DMS53 treated with DMSO at 0.1 percent for 48 hours (cell line): ENCODE measurements at regions not wholly inside any gene's neighbourhood (a gene's known extent, or its start where the extent isn't known, plus 50 kb on each side); places are given as distances from the start of the nearest gene placed in this dataset.
"Not testable (repeated sequence)": the region's sequence is repeated elsewhere in the genome, so short reads cannot be mapped to it uniquely, and the experiment has no call there.

Source experiments
- DNase-seq: peaks from one replicate; lab custom pipeline; 2025; ENCODE audit not compliant: unreplicated experiment; lab: John Stamatoyannopoulos, UW

DNA sequence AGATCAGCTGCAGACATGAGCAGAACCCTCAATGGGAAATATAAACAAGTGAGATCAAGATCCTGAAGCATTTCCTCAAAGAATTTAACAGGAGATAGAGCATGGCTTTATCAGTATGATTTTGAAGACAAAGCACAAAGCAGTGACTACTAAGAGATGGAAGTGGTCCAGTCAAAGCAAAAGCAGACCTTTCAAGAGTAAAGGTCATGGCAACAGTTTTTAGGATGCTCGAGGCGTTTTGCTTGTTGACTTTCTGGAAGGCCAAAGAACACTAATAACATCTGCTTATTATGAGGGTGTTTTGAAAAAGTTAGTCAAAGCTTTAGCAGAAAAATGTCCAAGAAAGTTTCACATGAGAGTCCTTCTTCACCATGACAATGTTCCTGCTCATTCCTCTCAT is 128.5 kb downstream of the KCNE4 start:
- DNase-seq = no peak

- no peak for DNase-seq
Measured at GRCh38 chr2:223181561-223181960, 129.6 kb downstream of the KCNE4 start.

DNA sequence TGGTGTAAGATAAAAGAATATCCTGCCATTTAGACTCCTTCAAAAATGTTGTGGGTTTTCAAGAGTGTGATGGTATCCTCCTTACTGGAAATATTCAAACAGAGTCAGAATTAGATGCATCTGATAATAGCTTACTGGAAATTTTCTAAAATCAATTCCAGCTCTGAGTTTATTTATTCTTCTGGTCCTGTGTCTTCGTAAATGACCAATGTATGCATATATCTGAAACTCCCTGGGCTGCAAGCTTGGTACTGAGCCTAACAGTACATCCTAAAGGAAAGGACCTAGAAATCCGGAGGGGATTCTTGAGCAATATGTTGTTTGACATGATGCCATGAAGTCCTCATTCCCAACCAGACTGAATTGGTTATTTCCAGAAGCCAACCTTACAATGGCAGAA is 130.4 kb downstream of the KCNE4 start:
- DNase-seq = no peak

DNA sequence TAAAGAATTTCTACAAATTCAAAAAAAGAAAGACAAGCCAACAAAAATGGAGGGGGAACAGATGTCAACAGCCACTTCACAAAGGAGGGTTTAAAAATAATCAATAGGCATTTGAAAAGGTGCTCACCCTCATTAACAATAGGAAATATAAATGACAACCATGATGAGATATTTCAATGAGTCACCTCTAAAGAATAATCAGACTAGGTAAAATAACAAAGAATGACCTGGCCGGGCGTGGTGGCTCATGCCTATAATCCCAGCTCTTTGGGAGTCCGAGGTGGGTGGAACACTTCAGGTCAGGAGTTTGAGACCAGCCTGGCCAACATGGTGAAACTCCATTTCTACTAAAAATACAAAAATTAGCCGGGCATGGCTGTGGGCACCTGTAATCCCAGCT is 133.6 kb downstream of the KCNE4 start:
- DNase-seq = no peak

- no peak for DNase-seq
Measured at GRCh38 chr2:223187256-223187655, 135.3 kb downstream of the KCNE4 start.

DNA sequence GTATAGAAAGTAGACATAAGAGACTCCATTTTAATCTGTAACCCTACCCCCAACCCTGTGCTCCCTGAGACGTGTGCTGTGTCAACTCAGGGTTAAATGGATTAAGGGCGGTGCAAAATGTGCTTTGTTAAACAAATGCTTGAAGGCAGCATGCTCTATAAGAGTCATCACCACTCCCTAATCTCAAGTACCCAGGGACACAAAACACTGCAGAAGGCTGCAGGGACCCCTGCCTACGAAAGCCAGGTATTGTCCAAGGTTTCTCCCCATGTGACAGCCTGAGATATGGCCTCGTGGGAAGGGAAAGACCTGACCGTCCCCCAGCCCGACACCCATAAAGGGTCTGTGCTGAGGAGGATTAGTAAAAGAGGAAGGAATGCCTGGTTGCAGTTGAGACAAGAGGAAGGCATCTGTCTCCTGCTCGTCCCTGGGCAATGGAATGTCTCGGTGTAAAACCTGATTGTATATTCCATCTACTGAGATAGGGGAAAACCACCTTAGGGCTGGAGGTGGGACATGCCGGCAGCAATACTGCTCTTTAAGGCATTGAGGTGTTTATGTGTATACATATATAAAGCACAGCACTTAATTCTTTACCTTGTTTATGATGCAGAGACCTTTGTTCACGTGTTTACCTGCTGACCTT is 138.7 kb downstream of the KCNE4 start:
- DNase-seq = not testable (repeated sequence)

- DNase-seq = no peak
Measured at GRCh38 chr2:223196331-223196730, 144.3 kb downstream of the KCNE4 start.

DNA sequence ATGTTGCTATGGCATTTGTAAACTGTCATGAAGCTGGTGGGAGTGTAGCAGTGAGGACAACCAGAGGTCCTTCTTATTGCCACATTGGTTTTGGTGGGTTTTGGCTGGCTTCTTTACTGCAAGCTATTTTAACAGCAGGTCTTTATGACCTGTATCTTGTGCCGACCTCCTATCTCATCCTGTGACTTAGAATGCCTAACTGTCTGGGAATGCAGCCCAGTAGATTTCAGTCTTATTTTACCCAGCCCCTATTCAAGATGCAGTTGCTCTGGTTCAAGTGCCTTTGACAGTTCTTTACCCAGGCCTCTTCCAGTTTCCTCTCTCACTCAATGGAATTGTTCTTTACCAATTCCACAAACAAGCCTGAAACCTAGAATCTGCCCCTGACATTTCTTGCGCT is 145.1 kb downstream of the KCNE4 start:
- no peak for DNase-seq

GRCh38 chr2:223199531-223200515 is 147.8 kb downstream of the KCNE4 start:
- DNase-seq = no peak

DNA sequence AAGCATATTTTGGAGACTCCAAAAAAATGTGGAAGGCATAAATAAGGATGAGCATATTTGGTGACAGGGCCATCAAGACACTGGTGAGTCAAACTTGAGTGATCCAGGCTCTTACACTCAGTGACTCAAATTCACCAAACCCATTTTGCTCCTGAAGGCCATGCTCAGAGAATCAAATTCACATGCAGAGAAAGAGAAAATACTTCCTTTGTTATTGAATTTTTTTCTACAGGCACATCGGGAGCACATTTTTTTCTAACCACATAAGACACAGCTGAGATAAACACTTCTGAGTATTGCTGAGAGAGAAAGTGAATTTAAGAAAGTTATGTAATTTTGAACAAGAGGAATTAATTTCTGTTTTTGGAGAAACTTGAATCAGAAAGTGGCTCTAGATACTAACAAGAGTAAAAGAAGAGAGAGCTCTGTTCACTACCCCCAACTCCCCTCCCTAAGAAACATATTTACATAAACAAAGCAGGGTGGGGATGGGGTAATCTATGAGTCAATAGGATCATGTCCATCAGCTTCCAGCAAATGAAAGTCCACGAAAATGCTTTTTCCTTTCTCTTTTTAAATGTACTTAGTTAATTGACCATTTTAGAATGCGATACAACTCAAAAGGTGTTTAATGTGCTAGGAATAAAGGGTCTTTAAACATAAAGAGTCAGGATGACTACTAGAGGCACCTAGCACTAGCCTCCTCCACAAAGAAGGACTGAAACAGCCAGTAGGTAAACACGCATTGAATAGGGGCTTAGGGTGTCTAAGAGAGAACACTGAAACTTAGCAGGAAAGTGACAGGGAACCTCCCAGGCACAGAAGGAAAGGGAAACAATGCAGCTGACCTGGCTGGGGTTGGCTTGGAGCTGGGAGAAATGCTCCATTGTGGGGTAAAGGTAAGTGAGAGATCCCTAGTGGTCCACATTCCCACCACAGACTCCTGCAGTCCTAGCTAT is 152.3 kb downstream of the KCNE4 start:
- no peak for DNase-seq

GRCh38 chr2:223210489-223210888 is 158.5 kb downstream of the KCNE4 start:
- no peak for DNase-seq

DNA sequence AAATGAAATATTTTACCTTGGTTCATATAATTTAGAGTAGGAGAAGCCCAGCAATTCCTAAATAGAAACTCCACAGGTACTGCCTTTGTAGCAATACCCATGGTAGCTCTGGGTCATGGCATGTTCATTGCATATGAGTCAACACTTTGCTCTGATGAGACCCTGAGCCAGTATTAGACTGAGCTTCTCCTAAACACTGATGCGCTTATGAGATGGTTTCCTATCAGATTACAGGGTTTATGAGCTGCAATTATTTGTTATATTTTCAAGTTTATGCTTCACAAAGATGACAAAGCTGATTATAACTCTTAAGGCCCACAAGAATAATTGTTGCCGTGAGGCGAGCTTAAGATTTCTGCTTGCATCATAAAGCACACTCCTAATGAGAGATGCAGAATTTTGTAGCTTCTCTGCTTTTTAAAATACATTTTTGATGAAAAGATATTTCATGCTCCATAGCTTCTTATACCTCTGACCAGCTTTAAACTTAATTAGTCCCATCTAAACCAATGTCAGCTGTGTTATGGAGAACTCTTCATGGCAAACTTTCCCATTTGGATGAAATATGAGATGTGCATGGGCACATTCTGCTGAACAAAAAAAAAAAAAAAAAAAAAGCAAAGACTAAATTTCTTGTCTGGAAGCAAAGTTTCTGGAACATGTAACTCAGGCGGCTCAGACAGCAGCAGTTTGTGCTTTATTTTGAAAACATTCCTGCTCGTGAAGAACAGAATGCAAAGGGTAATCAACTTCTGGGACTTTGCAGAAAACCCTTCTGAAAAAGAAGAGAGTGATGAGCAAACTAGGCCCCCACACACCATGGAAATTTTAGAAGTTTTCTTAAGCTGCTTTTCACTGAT is 162.6 kb downstream of the KCNE4 start:
- no peak for DNase-seq

- DNase-seq = no peak
Measured at GRCh38 chr2:223215254-223215516, 163.2 kb downstream of the KCNE4 start.

GRCh38 chr2:223217373-223217772 is 165.4 kb downstream of the KCNE4 start:
- no peak for DNase-seq

DNA sequence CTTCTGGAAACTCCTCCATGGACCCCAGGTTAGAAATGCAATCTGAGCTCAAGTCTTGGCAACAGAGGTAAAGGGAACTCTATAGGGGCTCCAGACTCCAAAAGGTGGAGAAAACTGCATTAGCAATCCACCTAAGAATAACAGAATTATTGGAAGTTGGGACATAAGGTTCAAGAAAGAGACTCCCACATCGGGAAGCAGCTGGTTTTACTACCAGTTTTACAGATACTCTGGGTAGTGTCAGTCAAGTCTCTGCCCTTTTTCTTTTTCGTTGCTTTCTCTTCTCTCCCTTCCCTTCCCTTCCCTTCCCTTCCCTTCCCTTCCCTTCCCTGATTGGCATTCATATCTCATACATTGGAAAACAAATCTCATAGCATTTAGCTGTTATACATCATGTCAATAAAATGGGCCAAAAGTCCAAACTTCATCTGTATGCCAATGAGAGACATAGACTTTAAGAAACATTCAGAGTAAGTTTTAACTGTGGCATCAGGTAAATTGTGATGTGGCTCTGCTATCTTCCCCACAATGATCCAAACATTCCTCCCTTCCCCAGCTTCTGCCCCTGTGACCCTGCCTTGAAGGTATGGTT is 166.7 kb downstream of the KCNE4 start:
- no peak for DNase-seq

GRCh38 chr2:223219872-223220657 is 168.1 kb downstream of the KCNE4 start:
- DNase-seq = no peak

DNA sequence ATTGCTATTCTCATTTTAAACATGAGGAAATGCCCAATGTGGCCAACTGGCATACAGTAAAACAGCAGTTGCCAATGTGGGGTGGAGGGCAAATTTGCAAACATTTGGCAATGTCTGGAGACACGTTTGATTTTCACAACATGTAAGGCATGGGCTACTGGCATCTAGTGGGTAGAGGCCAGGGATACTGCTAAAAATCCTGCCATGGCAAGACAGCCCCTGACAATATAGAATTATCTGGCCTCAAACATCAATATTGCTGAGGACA is 168.6 kb downstream of the KCNE4 start:
- no peak for DNase-seq

GRCh38 chr2:223221139-223221835 is 169.3 kb downstream of the KCNE4 start:
- no peak for DNase-seq

DNA sequence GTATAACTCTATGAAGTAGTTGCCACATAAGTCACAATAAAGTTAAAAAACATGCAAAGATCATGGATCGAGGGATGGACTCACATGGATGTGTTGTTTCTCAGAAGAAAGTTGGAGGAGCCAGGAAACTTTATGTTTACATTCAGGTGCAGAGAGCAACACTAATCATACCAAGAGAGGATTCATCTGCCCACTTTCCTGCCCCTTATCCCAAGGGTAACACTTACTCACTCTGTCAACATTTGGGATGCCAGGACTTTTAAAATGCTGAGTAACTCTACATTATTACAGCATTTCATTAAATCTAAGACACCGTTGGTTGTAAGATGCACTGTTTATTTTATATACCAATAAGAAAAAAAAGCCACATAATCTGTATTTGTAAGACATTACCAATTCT is 170.4 kb downstream of the KCNE4 start:
- DNase-seq = no peak
